ENCODE measurements at regions not wholly inside any gene's neighbourhood (a gene's known extent, or its start where the extent isn't known, plus 50 kb on each side); places are given as distances from the start of the nearest gene placed in this dataset.
"Not testable (repeated sequence)": the region's sequence is repeated elsewhere in the genome, so short reads cannot be mapped to it uniquely, and the experiment has no call there.

- TF ChIP-seq CTCF (IDR thresholded peaks at IDR 0.05; ENCODE audit: low read depth, low read length) = no peak
- H3K4me3 ChIP-seq (ENCODE audit: low read depth, low read length) = no peak overlapping the region
Measured at GRCh38 chr1:198846556-198846955, 207.7 kb downstream of the PTPRC start.

- no peak overlapping the region for H3K4me3 ChIP-seq (ENCODE audit: low read depth, low read length)
- TF ChIP-seq CTCF (IDR thresholded peaks at IDR 0.05; ENCODE audit: low read depth, low read length) = no peak
Measured at GRCh38 chr1:198848206-198848605, 209.4 kb downstream of the PTPRC start.

- TF ChIP-seq CTCF (IDR thresholded peaks at IDR 0.05; ENCODE audit: low read depth, low read length) = no peak
- H3K4me3 ChIP-seq (ENCODE audit: low read depth, low read length) = no peak overlapping the region
Measured at GRCh38 chr1:198848649-198849048, 209.8 kb downstream of the PTPRC start.

DNA sequence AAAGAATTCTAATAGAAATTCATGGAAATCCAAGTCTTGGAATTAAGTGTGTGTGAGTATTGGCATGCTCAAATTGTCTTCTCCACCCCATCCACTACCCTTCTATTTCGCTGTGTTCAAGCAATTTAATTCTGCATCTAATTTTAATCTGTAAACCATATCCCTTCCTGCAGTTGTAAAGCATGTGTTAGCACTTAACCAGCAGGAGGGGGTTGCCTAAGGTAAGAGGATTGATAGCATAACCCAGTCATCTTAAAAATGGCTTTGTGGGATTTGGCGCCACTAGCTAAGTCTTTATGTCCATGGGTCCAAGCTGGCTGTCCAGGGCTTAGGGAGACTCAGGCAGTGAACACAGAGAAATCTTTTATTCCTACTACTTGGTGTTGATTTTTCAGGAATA lies 210.3 kb downstream of the PTPRC start:
- no peak overlapping the region for H3K4me3 ChIP-seq (ENCODE audit: low read depth, low read length)
- TF ChIP-seq CTCF (IDR thresholded peaks at IDR 0.05; ENCODE audit: low read depth, low read length) = no peak

GRCh38 chr1:198850196-198850595 lies 211.4 kb downstream of the PTPRC start:
- TF ChIP-seq CTCF (IDR thresholded peaks at IDR 0.05; ENCODE audit: low read depth, low read length) = no peak
- no peak overlapping the region for H3K4me3 ChIP-seq (ENCODE audit: low read depth, low read length)

- not testable (repeated sequence) for H3K4me3 ChIP-seq (ENCODE audit: low read depth, low read length)
Measured at GRCh38 chr1:198850966-198851365, 212.1 kb downstream of the PTPRC start.

DNA sequence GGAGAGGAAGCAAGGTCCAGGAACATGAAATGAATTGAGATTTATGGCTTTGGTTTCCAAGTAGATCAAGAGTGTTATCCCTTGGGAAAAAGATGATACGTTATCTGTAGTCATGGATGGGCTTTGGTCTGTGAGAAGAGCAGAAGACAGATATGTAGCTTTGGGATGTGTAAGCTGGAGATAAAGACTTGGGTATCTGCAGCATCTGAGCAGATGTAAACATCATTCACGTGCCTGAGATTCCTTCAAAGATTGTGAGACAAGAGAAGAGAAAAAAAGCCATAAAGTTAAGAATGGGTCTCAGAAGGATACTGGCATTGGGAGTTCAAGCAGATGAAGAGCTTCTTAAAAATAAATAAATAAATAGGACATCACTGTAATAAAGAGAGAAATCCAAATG lies 217.8 kb downstream of the PTPRC start:
- no peak overlapping the region for H3K4me3 ChIP-seq (ENCODE audit: low read depth, low read length)
- no peak for TF ChIP-seq CTCF (IDR thresholded peaks at IDR 0.05; ENCODE audit: low read depth, low read length)

GRCh38 chr1:198858033-198858432 lies 219.2 kb downstream of the PTPRC start:
- no peak overlapping the region for H3K4me3 ChIP-seq (ENCODE audit: low read depth, low read length)
- no peak for TF ChIP-seq CTCF (IDR thresholded peaks at IDR 0.05; ENCODE audit: low read depth, low read length)
